ENCODE measurements at regions not wholly inside any gene's neighbourhood (a gene's known extent, or its start where the extent isn't known, plus 50 kb on each side); places are given as distances from the start of the nearest gene placed in this dataset.
A peak's percentile ranks its signal among the peaks of the same experiment; 100 is the strongest.
"Not testable (repeated sequence)": the region's sequence is repeated elsewhere in the genome, so short reads cannot be mapped to it uniquely, and the experiment has no call there.

DNA sequence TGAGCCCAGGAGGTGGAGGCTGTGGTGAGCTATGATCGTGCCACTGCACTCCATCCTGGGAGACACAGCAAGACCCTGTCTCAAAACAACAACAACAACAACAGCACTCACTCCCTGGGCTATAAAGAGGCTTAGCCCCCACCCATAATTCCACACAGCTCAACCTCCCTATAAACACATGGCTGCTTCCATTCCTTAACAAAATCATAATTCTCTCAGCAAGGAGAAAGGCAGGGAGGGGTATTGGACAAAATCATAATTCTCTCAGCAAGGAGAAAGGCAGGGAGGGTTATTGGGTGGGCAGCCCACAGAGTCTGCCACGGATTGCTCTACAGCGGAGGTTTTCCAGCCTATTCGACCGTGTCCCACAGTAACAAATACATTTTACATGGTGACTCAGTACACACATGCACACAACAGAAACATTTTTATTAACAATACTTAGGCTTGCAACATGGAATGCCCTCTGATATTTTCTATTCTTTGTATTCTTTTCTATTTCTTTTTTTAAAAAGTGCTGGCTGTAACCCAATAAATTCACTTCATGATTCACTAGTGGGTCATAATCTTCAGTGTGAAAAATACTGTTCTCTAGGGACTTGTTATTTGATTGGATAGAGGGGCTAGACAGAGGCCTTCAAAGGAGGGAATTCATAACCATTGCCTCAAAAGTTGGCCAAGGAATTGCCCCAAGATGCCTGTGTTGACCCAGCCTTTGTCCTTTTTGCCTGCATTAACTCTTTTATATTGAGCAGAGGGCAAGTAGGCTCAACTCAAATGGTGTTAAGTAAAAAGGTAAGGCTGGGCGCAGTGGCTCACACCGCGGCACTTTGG lies 50.6 kb upstream of the ZMYND8 start:
- DNase-seq: no peak

DNA sequence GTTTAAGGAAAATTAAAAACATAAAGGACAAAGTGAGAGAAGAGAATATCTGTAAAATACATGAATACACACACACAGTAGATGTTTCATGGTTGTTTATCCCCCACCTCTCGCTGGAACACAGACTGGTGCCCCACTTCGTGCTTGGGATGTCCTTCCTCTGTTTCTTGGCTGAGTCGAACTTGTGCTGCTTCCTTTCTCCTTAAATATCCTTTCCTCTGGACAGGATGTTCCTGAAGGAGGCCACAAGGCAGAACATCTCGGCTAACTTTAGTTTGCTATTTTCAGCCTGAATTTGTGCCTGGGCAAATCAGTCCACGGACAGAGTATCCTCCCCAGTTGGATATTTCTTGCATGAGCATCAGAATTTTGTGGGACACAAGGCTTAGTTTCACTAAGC lies 54.7 kb upstream of the ZMYND8 start:
- no peak for DNase-seq

DNA sequence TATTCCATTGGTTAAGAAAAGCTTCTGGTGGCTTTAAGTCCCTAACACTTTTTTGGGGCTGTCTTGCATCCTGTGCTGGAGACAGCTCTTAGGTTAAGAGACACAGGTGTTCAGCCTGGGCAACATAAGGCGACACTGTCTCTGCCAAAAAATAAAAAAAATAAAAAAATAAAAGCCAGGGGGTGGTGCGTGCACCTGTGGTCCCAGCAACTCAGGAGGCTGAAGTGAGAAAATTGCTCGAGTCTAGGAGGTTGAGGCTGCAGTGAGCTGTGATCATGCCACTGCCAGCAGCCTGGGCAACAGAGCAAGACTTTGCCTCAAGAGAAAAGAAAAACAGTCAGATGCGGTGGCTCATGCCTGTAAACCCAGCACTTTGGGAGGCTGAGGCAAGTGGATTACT lies 55.6 kb upstream of the ZMYND8 start:
- DNase-seq: no peak

DNA sequence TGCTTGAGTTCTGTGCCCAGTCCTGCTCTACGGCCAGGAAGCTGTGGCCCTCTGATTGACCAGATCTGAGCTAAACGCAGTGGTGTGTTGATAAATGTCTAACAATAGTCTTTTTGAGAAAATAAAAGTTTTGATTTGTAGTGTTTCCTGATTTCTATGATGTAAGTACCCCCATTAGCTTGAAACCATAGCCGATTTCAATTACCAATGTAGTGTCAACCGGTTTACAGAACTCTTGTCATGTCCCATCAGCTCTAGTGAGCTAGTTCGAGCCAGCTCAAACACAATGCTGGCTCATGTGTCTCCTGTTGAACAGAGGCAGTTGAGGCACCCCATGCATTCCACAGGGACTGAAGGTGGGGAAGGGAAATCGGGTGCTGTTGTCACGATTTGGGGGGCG lies 56.7 kb upstream of the ZMYND8 start:
- no peak for DNase-seq

DNA sequence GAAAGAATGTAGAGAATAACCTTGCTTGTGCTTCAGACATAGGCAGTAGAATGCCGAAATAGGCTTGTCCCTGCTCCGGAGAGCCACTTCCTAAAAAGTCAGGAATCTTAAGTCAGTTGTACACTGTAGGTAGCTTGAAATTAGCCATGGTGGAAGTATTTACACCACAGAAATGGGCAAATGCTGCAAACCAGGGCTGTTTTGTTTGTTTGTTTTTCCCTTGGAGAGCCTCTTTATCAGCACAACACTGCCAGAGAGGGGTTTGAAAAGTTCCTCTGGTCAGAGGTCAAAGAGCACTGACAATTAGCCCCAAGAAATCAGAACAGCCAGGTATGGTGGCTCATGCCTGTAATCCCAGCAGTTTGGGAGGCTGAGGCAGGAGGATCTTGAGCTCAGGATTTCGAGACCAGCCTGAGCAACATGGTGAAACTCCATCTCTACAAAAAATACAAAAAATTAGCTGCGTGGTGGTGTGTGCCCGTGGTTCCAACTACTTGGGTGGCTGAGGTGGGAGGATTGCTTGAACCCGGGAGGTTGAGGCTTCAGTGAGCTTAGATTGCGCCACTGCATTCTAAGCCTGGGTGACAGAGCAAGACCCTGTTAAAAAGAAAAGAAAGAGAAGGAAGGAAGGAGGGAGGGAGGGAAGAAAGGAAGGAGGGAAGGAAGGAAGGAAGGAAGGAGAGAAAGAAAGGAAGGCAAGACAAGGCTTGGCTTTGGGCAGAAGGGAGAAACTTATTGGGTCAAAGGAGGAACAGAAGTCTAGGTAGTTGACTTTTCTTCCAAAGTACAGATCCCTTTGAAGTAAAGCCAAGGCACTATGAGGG lies 61.0 kb upstream of the ZMYND8 start:
- DNase-seq: no peak

GRCh38 chr20:47418069-47418757 lies 61.7 kb upstream of the ZMYND8 start:
- no peak for DNase-seq

- DNase-seq: no peak
Measured at GRCh38 chr20:47419953-47420514, 63.5 kb upstream of the ZMYND8 start.

GRCh38 chr20:47421076-47421475 lies 64.6 kb upstream of the ZMYND8 start:
- no peak for DNase-seq

DNA sequence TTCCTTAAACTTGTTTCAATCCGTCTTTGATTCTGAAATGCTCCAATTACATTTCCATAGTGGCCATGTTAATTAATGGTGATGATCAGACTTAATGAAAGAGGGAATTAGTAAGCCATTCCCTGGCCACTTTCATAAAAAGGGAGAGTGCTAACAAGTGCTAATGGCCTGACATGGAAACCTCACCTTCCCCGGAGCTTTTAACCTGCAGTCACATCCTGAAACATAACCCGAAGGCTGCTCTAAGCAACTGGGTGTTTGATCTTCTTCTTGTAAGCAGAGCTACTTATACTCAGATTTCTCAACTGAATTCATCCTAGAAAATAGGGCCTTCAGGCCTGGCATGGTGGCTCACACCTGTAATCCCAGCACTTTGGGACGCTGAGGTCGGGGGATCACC lies 67.1 kb upstream of the ZMYND8 start:
- no peak for DNase-seq

GRCh38 chr20:47427067-47427466 lies 70.6 kb upstream of the ZMYND8 start:
- DNase-seq: no peak

GRCh38 chr20:47427746-47428145 lies 71.2 kb upstream of the ZMYND8 start:
- DNase-seq: no peak

- no peak for DNase-seq
Measured at GRCh38 chr20:47428164-47428563, 71.7 kb upstream of the ZMYND8 start.

- DNase-seq: no peak
Measured at GRCh38 chr20:47428851-47429336, 72.4 kb upstream of the ZMYND8 start.

- DNase-seq: no peak
Measured at GRCh38 chr20:47429409-47429808, 72.3 kb upstream of the NCOA3 start.

- DNase-seq: no peak
Measured at GRCh38 chr20:47430862-47431588, 70.7 kb upstream of the NCOA3 start.

DNA sequence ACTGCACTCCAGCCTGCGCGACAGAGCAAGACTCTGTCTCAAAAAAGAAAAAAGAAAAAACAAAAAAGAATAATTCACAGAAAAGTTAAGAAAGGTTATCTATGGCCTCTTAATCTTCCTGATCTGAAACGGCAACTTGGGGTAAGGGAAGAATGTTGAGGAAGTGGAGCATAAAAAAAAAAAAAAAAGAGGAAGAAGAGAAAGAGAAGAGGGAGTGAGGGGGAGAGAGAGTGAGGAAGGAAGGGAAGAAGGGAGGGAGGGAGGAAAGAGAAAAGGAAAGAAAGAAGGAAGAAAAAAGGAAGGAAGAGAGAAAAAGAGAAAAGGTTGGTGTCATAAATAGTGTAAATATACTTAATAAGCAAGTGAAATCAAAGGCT lies 68.9 kb upstream of the NCOA3 start:
- no peak for DNase-seq

- not testable (repeated sequence) for DNase-seq
Measured at GRCh38 chr20:47434128-47434779, 67.4 kb upstream of the NCOA3 start.

DNA sequence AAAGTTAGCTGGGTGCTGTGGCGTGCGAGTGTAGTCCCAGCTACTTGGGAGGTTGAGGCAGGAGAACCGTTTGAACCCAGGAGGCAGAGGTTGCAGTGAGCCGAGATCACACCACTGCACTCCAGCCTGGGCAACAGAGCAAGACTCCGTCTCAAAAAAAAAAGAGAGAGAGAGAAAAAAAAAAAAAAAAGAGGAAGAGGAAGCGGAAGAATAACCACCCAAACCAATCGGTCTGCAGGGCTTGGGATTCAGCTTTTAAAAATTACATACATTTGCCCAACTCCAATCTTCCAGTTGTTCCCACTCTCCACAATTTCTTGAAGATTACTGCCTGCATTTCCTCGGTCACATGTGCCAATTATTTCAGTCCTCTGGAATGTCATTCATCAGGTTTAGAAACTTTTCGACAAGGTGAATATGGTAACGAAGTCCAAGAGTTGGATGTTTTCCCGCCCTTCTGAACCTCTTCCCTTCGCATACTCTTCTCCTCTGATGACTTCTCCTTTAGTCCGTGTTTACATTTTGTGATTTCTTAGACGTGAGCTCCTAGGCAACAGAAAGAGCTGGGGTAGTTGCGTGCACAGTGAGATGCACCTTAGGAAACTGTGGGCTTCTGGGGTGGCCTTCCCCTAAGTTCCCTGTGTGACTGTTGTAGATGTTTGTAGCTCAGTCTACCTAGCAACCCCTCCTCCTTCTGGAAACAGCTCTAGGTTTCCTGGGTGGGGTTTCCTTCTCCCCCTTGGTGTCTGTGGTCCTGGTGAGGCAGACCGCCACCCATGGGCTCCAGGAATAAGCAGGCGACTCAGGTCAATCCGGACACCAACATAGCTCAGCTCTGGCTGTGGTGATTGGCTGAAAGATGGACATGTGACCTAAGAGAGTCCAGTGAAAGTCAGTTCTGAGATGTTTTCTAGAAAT lies 63.0 kb upstream of the NCOA3 start:
- peak; percentile 52 for DNase-seq

GRCh38 chr20:47440857-47441773 lies 60.6 kb upstream of the NCOA3 start:
- no peak for DNase-seq

All from renal pelvis (tissue), 1 donor.